Astrocyte of the cerebellum (primary cell): ENCODE measurements at regions not wholly inside any gene's neighbourhood (a gene's known extent, or its start where the extent isn't known, plus 50 kb on each side); places are given as distances from the start of the nearest gene placed in this dataset.
"Not testable (repeated sequence)": the region's sequence is repeated elsewhere in the genome, so short reads cannot be mapped to it uniquely, and the experiment has no call there.

Experiments
- DNase-seq: peaks from one replicate; pipeline ENCODE4 v3.0.0-alpha.2; 2011; ENCODE audit warnings: low read depth
- H3K4me3 ChIP-seq: 2 replicates; pipeline ENCODE4 v1.5.1; 2011; ENCODE audit warnings: mild to moderate bottlenecking, low read depth, low read length, moderate library complexity
- in situ Hi-C: cut with HindIII; loops from 2 replicates; pipeline ENCODE4 v1.10.0; 2017; ENCODE audit warnings: low sequenced_read_pairs
- TF ChIP-seq, protein P1 (sequence below): IDR thresholded peaks from 2 replicates; pipeline ENCODE4 v1.5.1; 2012; ENCODE audit warnings: low read length, low read depth, moderate library complexity, mild to moderate bottlenecking; ENCODE audit errors: missing control alignments

GRCh38 chr7:131157530-131158243 is 170.0 kb upstream of the MKLN1 start:
- TF ChIP-seq, protein P1, sequence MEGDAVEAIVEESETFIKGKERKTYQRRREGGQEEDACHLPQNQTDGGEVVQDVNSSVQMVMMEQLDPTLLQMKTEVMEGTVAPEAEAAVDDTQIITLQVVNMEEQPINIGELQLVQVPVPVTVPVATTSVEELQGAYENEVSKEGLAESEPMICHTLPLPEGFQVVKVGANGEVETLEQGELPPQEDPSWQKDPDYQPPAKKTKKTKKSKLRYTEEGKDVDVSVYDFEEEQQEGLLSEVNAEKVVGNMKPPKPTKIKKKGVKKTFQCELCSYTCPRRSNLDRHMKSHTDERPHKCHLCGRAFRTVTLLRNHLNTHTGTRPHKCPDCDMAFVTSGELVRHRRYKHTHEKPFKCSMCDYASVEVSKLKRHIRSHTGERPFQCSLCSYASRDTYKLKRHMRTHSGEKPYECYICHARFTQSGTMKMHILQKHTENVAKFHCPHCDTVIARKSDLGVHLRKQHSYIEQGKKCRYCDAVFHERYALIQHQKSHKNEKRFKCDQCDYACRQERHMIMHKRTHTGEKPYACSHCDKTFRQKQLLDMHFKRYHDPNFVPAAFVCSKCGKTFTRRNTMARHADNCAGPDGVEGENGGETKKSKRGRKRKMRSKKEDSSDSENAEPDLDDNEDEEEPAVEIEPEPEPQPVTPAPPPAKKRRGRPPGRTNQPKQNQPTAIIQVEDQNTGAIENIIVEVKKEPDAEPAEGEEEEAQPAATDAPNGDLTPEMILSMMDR: no peak
- DNase-seq: no peak
- H3K4me3 ChIP-seq: no peak overlapping the region
- in situ Hi-C loops: no loop called here

GRCh38 chr7:131158244-131158636 is 169.4 kb upstream of the MKLN1 start:
- in situ Hi-C loops, H3K4me3 ChIP-seq, DNase-seq: not testable (repeated sequence)

- H3K4me3 ChIP-seq: no peak overlapping the region
- DNase-seq: peak; percentile 72
- in situ Hi-C loops: no loop called here
- TF ChIP-seq, protein P1: no peak
Observed at GRCh38 chr7:131159961-131160361, 167.7 kb upstream of the MKLN1 start.

GRCh38 chr7:131161103-131161502 is 166.6 kb upstream of the MKLN1 start:
- TF ChIP-seq, protein P1: no peak
- DNase-seq: no peak
- in situ Hi-C loops: no loop called here
- no peak overlapping the region for H3K4me3 ChIP-seq

- TF ChIP-seq, protein P1: no peak
- peak; percentile 37 for DNase-seq
- in situ Hi-C loops: no loop called here
- no peak overlapping the region for H3K4me3 ChIP-seq
Observed at GRCh38 chr7:131164025-131164925, 163.4 kb upstream of the MKLN1 start.

DNA sequence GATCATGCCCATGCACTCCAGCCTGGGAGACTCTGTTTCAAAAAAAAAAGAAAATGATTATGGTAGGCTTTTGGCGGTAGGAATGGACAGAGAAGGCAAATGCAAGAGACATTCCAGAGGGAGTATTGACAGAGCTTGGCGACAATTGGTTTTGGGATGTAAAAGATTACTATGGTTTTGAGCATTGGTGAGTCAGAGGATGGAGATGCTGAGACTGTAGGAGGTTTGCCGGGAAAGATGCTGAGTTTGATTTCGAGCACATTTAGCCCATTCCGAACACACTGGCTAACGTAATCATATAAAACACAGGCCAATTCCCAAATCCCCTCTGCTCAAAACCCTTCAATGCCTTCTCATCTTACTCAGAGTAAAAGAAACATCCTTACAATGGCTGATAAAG is 161.6 kb upstream of the MKLN1 start:
- in situ Hi-C loops: no loop called here
- TF ChIP-seq, protein P1: no peak
- no peak overlapping the region for H3K4me3 ChIP-seq
- peak; percentile 59 for DNase-seq
